ENCODE measurements at regions not wholly inside any gene's neighbourhood (a gene's known extent, or its start where the extent isn't known, plus 50 kb on each side); places are given as distances from the start of the nearest gene placed in this dataset.

DNA sequence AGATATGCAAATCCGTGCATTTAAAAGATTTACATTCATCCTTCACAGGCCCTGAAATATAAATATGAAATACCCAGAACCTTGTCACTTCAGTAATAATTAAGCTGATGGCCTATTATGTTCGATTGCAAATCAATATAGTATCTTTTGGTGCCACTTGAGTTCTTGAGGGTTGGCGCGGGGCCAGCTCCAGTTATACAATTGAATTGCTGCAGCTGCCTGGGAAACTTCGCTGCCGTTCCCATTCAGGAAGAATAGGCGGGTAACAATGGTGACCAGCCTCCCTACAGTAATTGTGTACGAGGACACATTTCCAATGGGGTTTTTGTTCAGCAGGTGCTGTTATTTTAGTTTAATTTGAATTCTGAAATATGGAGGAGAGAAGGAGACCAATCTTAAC, 451.2 kb downstream of the INSC start:
- Mint-ChIP-seq H3K4me3 (no peak overlapping the region), H3K27ac (no peak overlapping the region), H3K4me1 (no peaks in the 10 kb centered on the region), H3K27me3 (no peaks in the 10 kb centered on the region), H3K9me3 (no peaks in the 10 kb centered on the region)
- ATAC-seq (no peak), DNase-seq (no peak)

GRCh38 chr11:15568440-15568839, 453.7 kb downstream of the INSC start:
- DNase-seq (no peak), ATAC-seq (no peak)
- H3K4me3 Mint-ChIP-seq = no peak overlapping the region
- no peaks in the 10 kb centered on the region for H3K9me3 Mint-ChIP-seq
- H3K4me1 Mint-ChIP-seq = no peaks in the 10 kb centered on the region
- no peak overlapping the region for H3K27ac Mint-ChIP-seq
- no peaks in the 10 kb centered on the region for H3K27me3 Mint-ChIP-seq

GRCh38 chr11:15569305-15570025, 454.7 kb downstream of the INSC start:
- Mint-ChIP-seq H3K4me3 (no peak overlapping the region), H3K4me1 (no peaks in the 10 kb centered on the region), H3K9me3 (no peaks in the 10 kb centered on the region), H3K27me3 (peaks cover 4% of the 10 kb centered on the region), H3K27ac (no peak overlapping the region)
- DNase-seq (no peak), ATAC-seq (no peak)

GRCh38 chr11:15575409-15575808, 460.7 kb downstream of the INSC start:
- ATAC-seq (no peak), DNase-seq (no peak)
- Mint-ChIP-seq H3K27me3 (peaks cover 6% of the 10 kb centered on the region), H3K4me3 (no peak overlapping the region), H3K4me1 (no peaks in the 10 kb centered on the region), H3K9me3 (no peaks in the 10 kb centered on the region), H3K27ac (no peak overlapping the region)

- Mint-ChIP-seq H3K4me3 (no peak overlapping the region), H3K27me3 (peaks cover 6% of the 10 kb centered on the region), H3K4me1 (no peaks in the 10 kb centered on the region), H3K9me3 (no peaks in the 10 kb centered on the region), H3K27ac (no peak overlapping the region)
- ATAC-seq (no peak), DNase-seq (no peak)
Observed at GRCh38 chr11:15576769-15577168, 462.0 kb downstream of the INSC start.

GRCh38 chr11:15577519-15577918, 462.8 kb downstream of the INSC start:
- DNase-seq (no peak), ATAC-seq (no peak)
- no peak overlapping the region for H3K4me3 Mint-ChIP-seq
- H3K27ac Mint-ChIP-seq = no peak overlapping the region
- H3K27me3 Mint-ChIP-seq = peaks cover 6% of the 10 kb centered on the region
- H3K9me3 Mint-ChIP-seq = peaks cover 0 to 6% of the 10 kb centered on the region in 2 donors
- no peaks in the 10 kb centered on the region for H3K4me1 Mint-ChIP-seq

DNA sequence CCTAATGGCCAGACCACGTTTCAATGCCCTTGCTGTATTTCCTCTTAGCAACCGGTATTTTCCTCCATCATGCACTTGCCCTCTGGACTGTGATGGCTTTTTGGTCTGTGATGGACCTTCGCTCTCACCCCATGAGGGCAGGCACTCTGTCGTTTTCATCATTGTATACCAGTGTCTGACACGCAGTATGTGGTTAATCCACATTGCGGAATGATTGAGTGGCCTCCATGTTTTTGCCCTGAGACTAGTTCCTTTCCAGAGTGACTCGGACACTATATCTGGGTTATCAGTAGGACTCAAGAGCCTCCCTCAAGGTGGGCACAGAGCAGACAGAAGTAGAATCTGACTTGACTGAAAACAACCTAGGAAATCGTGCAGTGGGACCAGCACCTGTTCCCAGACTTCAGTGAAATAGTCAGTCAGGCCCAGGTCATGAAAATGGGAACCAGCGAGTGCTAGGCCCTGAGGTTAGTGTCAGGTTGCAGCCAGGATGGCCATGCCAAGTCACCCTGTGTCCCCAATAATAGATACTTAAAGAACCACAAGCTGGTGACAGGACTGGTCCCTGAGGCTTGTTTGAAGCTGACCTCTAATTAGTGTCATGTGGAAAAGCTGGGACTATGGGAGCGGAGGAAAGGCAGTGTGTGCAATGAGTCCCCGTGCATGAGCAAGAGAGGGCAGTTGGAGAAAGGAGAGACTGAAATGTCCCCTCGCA, 464.7 kb downstream of the INSC start:
- Mint-ChIP-seq H3K9me3 (peaks cover 0 to 6% of the 10 kb centered on the region in 2 donors), H3K4me1 (no peaks in the 10 kb centered on the region), H3K4me3 (no peak overlapping the region), H3K27me3 (peaks cover 2% of the 10 kb centered on the region), H3K27ac (no peak overlapping the region)
- DNase-seq (no peak), ATAC-seq (no peak)

GRCh38 chr11:15580056-15580774, 465.5 kb downstream of the INSC start:
- Mint-ChIP-seq H3K4me3 (no peak overlapping the region), H3K27me3 (no peaks in the 10 kb centered on the region), H3K9me3 (peaks cover 0 to 6% of the 10 kb centered on the region in 2 donors), H3K27ac (no peak overlapping the region), H3K4me1 (no peaks in the 10 kb centered on the region)
- ATAC-seq (no peak), DNase-seq (no peak)

DNA sequence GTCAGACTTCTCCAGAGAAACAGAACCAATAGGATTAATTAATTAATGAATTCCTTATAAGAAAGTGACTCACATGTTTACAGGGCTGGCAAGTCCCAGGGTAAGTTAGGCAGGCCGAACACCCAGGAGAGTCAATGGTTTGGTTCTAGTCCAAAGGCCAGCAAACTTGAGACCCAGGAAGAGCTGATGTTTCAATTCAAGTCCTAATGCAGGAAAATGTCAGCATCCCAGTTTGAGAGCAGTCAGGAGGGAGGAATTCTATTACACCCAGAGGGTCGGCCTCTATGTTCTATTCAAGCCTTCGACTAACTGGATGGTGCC, 466.0 kb downstream of the INSC start:
- no peak overlapping the region for H3K27ac Mint-ChIP-seq
- no peak overlapping the region for H3K4me3 Mint-ChIP-seq
- no peak for DNase-seq
- peaks cover 0 to 6% of the 10 kb centered on the region in 2 donors for H3K9me3 Mint-ChIP-seq
- no peaks in the 10 kb centered on the region for H3K27me3 Mint-ChIP-seq
- ATAC-seq = no peak
- no peaks in the 10 kb centered on the region for H3K4me1 Mint-ChIP-seq

DNA sequence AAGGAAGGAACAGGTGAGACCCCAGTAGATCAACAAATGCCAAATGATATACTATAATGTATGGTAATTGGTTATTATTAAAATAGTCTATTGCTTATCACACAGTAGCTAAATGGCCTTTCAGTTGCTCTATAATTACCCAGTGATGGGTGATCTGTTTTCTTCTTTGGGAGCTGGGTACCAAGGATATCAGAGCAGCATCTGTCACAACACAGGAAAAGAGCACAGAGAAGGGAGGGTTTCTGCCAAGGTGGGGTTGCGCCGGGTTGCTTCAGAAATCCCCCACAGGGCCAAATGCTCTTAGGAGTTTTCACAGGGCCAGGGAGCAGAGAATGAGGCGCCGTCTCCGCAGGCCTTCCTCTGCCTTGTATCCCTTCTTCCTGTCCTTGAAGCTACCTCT, 469.4 kb downstream of the INSC start:
- no peaks in the 10 kb centered on the region for H3K27me3 Mint-ChIP-seq
- H3K9me3 Mint-ChIP-seq = peaks cover 0 to 6% of the 10 kb centered on the region in 2 donors
- no peaks in the 10 kb centered on the region for H3K4me1 Mint-ChIP-seq
- DNase-seq = no peak
- H3K4me3 Mint-ChIP-seq = no peak overlapping the region
- ATAC-seq = no peak
- no peak overlapping the region for H3K27ac Mint-ChIP-seq

- Mint-ChIP-seq H3K4me1 (no peaks in the 10 kb centered on the region), H3K27me3 (no peaks in the 10 kb centered on the region), H3K9me3 (peaks cover 0 to 6% of the 10 kb centered on the region in 2 donors), H3K27ac (no peak overlapping the region), H3K4me3 (no peak overlapping the region)
- ATAC-seq = no peak
- DNase-seq = no peak
Observed at GRCh38 chr11:15585602-15586331, 471.0 kb downstream of the INSC start.

GRCh38 chr11:15586741-15587473, 472.2 kb downstream of the INSC start:
- Mint-ChIP-seq H3K4me1 (no peaks in the 10 kb centered on the region), H3K27ac (no peak overlapping the region), H3K4me3 (no peak overlapping the region), H3K27me3 (no peaks in the 10 kb centered on the region), H3K9me3 (peaks cover 0 to 6% of the 10 kb centered on the region in 2 donors)
- ATAC-seq (no peak), DNase-seq (no peak)

DNA sequence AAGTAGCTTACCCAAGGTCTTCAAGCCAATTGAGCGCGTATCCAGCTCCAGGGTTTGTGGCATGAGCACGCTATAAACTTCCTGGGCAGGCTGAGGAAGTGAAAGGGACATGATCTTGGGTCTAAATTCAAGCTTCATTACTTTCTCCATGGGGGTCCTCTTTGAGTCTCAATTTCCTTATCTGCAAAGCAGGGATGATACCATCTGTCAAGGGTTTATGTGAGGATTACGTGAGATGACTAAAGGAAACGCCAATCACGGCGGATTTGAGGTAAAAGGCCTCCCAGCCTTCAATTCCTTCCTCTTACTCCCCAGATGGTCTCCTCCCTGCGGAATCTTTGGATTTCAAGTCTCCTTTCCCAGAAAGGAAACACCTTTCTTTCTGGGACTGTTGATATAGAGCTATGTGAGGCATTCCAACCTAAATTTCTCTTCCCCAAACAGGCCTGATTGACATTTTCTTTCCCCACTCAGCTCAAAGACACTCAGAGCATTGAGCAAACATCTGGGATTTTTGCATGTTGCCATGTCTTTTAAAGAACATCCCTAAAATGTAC, 474.4 kb downstream of the INSC start:
- Mint-ChIP-seq H3K9me3 (no peaks in the 10 kb centered on the region), H3K27ac (no peak overlapping the region), H3K27me3 (no peaks in the 10 kb centered on the region), H3K4me1 (no peaks in the 10 kb centered on the region), H3K4me3 (no peak overlapping the region)
- ATAC-seq (no peak), DNase-seq (no peak)

- no peaks in the 10 kb centered on the region for H3K9me3 Mint-ChIP-seq
- no peaks in the 10 kb centered on the region for H3K27me3 Mint-ChIP-seq
- DNase-seq (no peak), ATAC-seq (no peak)
- no peak overlapping the region for H3K27ac Mint-ChIP-seq
- H3K4me3 Mint-ChIP-seq = no peak overlapping the region
- H3K4me1 Mint-ChIP-seq = no peaks in the 10 kb centered on the region
Observed at GRCh38 chr11:15590132-15590531, 475.4 kb downstream of the INSC start.

DNA sequence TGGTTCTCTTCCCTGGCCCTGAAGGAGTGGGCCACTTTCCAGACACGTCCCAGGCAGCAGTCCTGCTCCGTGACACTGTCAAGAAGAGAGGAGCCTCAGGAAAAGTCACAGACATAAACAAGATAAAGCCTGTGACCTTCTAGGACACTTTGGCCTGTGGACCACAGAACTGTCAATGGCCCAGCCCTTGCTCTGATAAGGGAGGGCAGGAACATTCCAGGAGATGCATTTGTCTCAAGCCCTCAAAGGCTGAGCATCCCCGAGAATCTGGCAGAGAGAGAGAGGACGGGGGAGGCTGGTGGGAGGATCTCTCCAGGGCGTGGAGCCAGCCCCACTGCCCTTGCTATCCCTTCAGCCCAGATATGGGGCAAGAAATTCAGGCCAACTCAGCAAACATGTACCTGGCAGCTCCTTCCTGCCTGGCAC, 476.4 kb downstream of the INSC start:
- no peaks in the 10 kb centered on the region for H3K27me3 Mint-ChIP-seq
- DNase-seq = no peak
- H3K27ac Mint-ChIP-seq = peak overlapping the region; percentile 24 to 59
- ATAC-seq = no peak
- no peaks in the 10 kb centered on the region for H3K4me1 Mint-ChIP-seq
- H3K4me3 Mint-ChIP-seq = no peak overlapping the region
- no peaks in the 10 kb centered on the region for H3K9me3 Mint-ChIP-seq
